Spleen (tissue), 7 donors: ENCODE measurements at regions not wholly inside any gene's neighbourhood (a gene's known extent, or its start where the extent isn't known, plus 50 kb on each side); places are given as distances from the start of the nearest gene placed in this dataset.

Experiments used
- POLR2A ChIP-seq, 3 donors: fragments of 450-650 bp; IDR thresholded peaks; one replicate each; pipeline ENCODE4 v1.5.1; 2017; ENCODE audit warnings: antibody characterized with exemption in 3 of 3, mild to moderate bottlenecking in 1 of 3
- POLR2AphosphoS5 ChIP-seq, 3 donors: sonication (generic); formaldehyde crosslinking; IDR thresholded peaks; one replicate each; pipeline ENCODE4 v1.5.1; 2017; ENCODE audit warnings: antibody characterized with exemption in 3 of 3
- TF ChIP-seq, protein P1 (sequence below), 11 experiments: fragments of 200-600 bp in 7 of 11; fragments of 450-650 bp in 4 of 11; sonication (generic) in 4 of 11; IDR thresholded peaks in 8 of 11; conservative IDR thresholded peaks in 3 of 11; 1 replicate in 7 of 11; 2 replicates in 4 of 11; pipeline versions ENCODE4 v1.4.0 to v1.8.0; 2016 to 2021; ENCODE audit warnings: antibody characterized with exemption in 11 of 11, inconsistent platforms in 4 of 11, mild to moderate bottlenecking in 1 of 11
- donor health status: DM: no; HTN: no; CAD: no; lungs with moderate emphysema.
- donor health status: DM: no; HTN: no; CAD: no.
- donor health status: DM: no; HTN: no; CAD: no.

DNA sequence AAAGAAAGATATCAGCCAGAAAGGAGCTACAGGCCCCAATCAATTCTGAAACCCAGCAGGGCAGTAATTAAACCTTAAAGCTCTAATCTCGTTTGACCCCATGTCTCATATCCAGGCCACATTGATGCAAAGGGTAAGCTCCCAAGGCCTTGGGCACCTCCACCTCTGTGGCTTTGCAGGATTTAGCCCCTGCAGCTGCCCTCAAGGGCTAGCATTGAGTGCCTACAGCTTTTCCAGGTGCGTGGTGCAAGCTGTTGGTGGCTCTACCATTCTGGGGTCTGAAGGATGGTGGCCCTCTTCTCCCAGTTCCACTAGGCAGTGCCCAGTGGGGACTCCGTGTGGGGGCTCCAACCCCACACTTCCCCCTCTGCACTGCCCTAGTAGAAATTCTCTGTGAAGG, 429.9 kb downstream of the NPHP4 start:
- TF ChIP-seq, protein P1, sequence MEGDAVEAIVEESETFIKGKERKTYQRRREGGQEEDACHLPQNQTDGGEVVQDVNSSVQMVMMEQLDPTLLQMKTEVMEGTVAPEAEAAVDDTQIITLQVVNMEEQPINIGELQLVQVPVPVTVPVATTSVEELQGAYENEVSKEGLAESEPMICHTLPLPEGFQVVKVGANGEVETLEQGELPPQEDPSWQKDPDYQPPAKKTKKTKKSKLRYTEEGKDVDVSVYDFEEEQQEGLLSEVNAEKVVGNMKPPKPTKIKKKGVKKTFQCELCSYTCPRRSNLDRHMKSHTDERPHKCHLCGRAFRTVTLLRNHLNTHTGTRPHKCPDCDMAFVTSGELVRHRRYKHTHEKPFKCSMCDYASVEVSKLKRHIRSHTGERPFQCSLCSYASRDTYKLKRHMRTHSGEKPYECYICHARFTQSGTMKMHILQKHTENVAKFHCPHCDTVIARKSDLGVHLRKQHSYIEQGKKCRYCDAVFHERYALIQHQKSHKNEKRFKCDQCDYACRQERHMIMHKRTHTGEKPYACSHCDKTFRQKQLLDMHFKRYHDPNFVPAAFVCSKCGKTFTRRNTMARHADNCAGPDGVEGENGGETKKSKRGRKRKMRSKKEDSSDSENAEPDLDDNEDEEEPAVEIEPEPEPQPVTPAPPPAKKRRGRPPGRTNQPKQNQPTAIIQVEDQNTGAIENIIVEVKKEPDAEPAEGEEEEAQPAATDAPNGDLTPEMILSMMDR (IDR thresholded peaks at IDR 0.05 in 8 of 11, conservative IDR thresholded peaks at IDR 0.05 in 3 of 11) = no peak
- no peak for TF ChIP-seq POLR2A (IDR thresholded peaks at IDR 0.05)
- TF ChIP-seq POLR2AphosphoS5 (IDR thresholded peaks at IDR 0.05) = no peak
